ENCODE measurements at regions not wholly inside any gene's neighbourhood (a gene's known extent, or its start where the extent isn't known, plus 50 kb on each side); places are given as distances from the start of the nearest gene placed in this dataset.

GRCh38 chr9:79395755-79396154 lies 176.0 kb upstream of the TLE4 start:
- Histone ChIP-seq H3K36me3 (no peaks in the 10 kb centered on the region), H3K4me3 (no peak overlapping the region), H3K27me3 (no peaks in the 10 kb centered on the region), H3K27ac (no peak overlapping the region), H3K9me3 (no peaks in the 10 kb centered on the region), H3K4me1 (no peaks in the 10 kb centered on the region)
- ATAC-seq = no peak
- intact Hi-C loops (cut with DNase I) = no loop called here
- DNase-seq = no peak
- no peak for TF ChIP-seq CTCF (IDR thresholded peaks at IDR 0.05)

GRCh38 chr9:79396168-79396567 lies 175.6 kb upstream of the TLE4 start:
- H3K4me1 ChIP-seq = no peaks in the 10 kb centered on the region
- no peak overlapping the region for H3K27ac ChIP-seq
- H3K36me3 ChIP-seq = no peaks in the 10 kb centered on the region
- intact Hi-C loops (cut with DNase I) = no loop called here
- ATAC-seq = no peak
- no peaks in the 10 kb centered on the region for H3K9me3 ChIP-seq
- DNase-seq = no peak
- no peak for TF ChIP-seq CTCF (IDR thresholded peaks at IDR 0.05)
- no peaks in the 10 kb centered on the region for H3K27me3 ChIP-seq
- no peak overlapping the region for H3K4me3 ChIP-seq

- H3K4me1 ChIP-seq = no peaks in the 10 kb centered on the region
- H3K4me3 ChIP-seq = no peak overlapping the region
- no peak overlapping the region for H3K27ac ChIP-seq
- intact Hi-C loops (cut with DNase I) = no loop called here
- no peak for ATAC-seq
- no peak for DNase-seq
- TF ChIP-seq CTCF (IDR thresholded peaks at IDR 0.05) = no peak
- no peaks in the 10 kb centered on the region for H3K27me3 ChIP-seq
- H3K36me3 ChIP-seq = no peaks in the 10 kb centered on the region
- no peaks in the 10 kb centered on the region for H3K9me3 ChIP-seq
These were observed 168.3 kb upstream of the TLE4 start for GRCh38 chr9:79403495-79403894.

- ATAC-seq = no peak
- TF ChIP-seq CTCF (IDR thresholded peaks at IDR 0.05) = no peak
These were observed 163.6 kb upstream of the TLE4 start for GRCh38 chr9:79408200-79408599.

GRCh38 chr9:79408617-79409016 lies 163.1 kb upstream of the TLE4 start:
- Histone ChIP-seq H3K4me1 (no peaks in the 10 kb centered on the region), H3K9me3 (no peaks in the 10 kb centered on the region), H3K27me3 (no peaks in the 10 kb centered on the region), H3K36me3 (no peaks in the 10 kb centered on the region), H3K4me3 (no peak overlapping the region), H3K27ac (no peak overlapping the region)
- no peak for TF ChIP-seq CTCF (IDR thresholded peaks at IDR 0.05)
- intact Hi-C loops (cut with DNase I) = no loop called here
- ATAC-seq (no peak), DNase-seq (no peak)

More at GRCh38 chr9:79408200-79408599, 163.6 kb upstream of the TLE4 start:
- Histone ChIP-seq H3K36me3 (no peaks in the 10 kb centered on the region), H3K27me3 (no peaks in the 10 kb centered on the region), H3K27ac (no peak overlapping the region), H3K9me3 (no peaks in the 10 kb centered on the region), H3K4me1 (no peaks in the 10 kb centered on the region), H3K4me3 (no peak overlapping the region)
- no peak for DNase-seq
- intact Hi-C loops (cut with DNase I) = no loop called here

Measured in left lung (tissue), 4 donors.